Stimulated activated CD8-positive, alpha-beta memory T cell treated with anti-CD3 and anti-CD28 coated beads, Interleukin-2, amount 100 ng/mL, for 1 hour (primary cell): ENCODE measurements at regions not wholly inside any gene's neighbourhood (a gene's known extent, or its start where the extent isn't known, plus 50 kb on each side); places are given as distances from the start of the nearest gene placed in this dataset.

Experiments
- DNase-seq, 2 donors: peaks; one replicate each; pipeline ENCODE4 v3.0.0-alpha.2; 2020; ENCODE audit warnings: low read depth in 2 of 2

DNA sequence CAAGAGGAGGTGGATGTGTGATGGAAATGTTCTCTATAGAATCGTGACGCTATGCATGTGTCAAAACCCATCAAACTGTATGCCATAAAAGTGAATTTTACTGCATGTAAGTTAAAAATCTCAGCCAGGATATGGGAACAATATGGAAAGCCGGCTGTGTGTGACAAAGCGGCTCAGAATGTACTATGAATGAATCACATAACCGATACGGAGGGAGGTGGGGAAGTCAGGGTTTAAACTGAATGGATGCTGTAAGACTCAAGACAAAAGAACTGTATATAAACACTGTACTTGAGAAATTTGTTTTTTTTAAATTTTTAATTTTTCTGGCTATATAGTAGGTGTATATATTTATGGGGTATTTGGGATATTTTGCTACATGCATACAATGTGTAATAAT is 111.6 kb upstream of the PDE4B start:
- DNase-seq: no peak

DNA sequence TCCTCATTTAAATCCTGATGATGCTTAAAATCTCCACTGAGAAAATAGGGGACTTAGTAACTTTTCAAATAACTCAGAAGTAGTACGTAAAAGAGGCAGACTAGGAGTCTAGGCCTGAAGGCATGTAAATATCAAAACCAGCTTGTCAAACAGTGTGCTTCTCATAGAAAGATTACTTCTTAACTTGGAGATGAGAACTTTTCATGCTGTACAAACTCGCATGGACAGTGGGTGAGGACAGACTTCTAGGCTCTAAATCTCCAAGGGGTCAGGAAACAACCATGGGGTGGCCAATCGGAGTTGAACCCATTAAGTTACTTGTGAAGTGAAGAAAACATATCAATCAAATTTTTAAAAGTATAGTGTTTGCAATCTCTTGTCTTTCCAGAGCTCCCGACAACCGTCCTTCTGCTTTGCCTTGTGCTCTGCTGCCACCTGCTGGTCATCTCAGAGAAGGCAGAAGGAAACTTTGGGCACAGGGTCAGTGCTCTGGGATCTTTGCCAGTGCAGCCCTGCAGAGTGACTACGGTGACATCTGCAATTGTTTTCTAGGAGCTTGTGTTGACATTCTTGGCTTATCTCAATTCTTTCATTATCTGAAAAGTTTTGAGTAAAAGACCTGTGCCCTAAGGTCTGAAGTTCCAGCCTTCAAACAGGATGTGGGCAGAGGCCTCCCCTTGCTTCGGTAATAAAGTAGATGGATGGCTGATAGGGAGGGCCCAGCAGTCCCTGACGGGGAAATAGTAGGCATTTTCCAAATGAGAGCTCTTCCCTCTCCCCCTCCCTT is 105.1 kb upstream of the PDE4B start:
- peak; percentile 37 to 64 for DNase-seq

- DNase-seq: no peak
These were observed 104.5 kb upstream of the PDE4B start for GRCh38 chr1:65688215-65688566.

DNA sequence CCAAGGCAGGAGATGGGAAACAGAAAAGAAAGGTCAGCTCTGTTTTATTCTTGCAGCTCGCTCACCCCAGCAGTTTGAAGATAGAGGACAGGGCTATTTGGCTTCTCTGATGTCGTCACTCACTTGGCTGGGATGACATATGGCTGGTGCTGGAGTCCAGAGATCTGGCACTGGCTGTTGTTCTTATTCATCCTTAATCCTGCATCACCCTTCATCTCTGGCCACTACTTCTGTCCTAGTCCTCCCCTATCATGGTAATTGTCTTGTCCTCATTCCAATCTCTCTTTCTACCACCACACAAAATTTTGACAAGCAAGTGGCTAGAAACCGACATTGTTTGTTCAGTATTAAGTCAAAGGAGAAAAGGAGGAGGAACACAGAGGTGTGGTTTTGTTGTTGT is 103.8 kb upstream of the PDE4B start:
- DNase-seq: no peak

DNA sequence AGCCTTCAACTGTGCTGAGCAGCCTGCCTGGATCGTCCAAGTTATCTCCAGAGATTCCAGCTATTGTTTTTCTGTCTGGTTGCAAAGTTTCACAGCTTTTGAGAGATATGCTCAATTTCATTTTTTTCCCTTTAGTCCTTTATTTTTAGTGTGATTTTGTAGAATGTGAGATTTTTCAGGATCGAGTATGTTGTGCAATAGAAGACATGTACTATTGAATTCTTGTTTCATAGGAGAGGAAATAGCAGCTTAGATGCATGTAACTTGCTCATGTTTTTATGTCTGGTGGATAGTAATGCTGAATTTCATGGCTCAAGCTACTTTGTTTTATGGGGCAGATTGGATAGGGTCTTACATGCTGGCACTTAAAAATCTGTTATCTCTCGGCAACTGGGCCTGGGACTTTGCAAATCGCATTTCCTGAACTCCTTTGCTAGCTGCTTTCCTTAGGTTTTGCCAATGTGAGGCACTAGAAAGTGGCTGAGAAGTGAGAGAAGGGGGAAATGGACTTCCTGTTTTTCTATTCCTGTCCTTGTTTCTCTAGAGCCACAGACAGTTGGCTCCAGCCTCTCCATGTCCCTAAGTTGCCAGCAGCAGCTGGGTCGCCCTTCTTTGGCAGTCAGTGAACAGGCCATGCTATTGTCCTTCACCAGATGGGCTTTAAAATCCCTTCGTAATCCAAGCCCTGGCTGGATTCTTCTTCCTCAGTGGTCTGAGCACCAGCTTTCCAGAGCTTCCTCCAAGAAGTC is 101.4 kb upstream of the PDE4B start:
- no peak for DNase-seq

DNA sequence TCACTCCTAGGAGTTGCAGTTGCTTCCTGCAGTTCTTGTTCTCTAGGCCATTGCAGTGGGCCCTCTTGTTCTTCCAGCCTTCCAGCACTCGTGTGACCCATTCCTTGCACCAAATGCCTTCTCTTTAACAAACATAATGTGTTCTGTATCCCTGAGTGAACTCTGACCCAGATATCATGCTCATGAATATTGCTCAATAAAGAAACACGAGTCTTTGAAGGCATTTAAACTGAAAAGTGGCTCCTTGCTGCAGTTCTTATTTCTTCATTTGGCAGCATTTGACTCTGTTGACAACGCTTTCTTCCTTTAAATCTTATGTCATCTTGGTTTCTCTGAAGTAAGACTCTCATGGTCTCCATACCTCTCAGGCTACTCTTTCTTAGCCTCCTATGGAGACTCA is 100.7 kb upstream of the PDE4B start:
- no peak for DNase-seq

DNA sequence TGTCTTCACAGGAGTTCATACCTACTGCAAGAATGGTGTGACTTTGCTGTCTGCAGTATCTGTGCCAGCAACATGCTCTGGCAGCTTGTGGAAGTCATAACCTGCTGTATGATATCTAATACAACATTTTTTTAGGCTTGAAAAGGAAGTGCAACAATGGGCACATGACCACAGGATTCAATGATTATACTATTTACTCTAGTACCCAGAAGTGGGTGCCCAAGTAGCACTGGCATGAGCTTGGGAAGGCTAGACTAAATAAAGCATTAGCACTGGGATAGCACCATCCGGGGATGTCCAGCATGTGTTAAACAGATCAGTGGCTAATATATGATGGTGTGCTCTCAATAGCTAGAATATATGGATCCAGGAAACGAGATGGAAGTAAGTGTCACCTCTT is 98.6 kb upstream of the PDE4B start:
- no peak for DNase-seq

- DNase-seq: no peak
These were observed 97.8 kb upstream of the PDE4B start for GRCh38 chr1:65694933-65695332.

GRCh38 chr1:65698590-65698989 is 94.1 kb upstream of the PDE4B start:
- no peak for DNase-seq

- DNase-seq: no peak
These were observed 88.8 kb upstream of the PDE4B start for GRCh38 chr1:65703853-65704252.

DNA sequence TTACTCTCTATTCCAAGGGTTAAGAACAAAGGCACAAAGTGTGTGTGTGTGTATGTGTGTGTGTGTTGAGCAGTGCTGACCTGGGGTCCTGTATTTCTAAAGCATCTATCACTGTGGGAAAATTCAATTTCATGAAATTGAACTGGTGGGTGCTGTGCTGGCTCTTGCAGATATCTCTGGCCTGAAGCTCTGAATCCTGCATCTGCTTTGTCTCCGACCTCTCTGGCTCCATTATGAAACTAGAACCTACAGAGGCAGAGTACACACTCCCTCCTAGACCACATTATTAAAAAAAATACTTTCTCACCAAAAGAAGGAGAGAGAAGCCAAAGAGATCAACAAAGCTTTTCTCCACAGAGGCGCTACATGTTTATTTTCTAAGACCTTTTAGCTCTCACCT is 88.4 kb upstream of the PDE4B start:
- DNase-seq: no peak

DNA sequence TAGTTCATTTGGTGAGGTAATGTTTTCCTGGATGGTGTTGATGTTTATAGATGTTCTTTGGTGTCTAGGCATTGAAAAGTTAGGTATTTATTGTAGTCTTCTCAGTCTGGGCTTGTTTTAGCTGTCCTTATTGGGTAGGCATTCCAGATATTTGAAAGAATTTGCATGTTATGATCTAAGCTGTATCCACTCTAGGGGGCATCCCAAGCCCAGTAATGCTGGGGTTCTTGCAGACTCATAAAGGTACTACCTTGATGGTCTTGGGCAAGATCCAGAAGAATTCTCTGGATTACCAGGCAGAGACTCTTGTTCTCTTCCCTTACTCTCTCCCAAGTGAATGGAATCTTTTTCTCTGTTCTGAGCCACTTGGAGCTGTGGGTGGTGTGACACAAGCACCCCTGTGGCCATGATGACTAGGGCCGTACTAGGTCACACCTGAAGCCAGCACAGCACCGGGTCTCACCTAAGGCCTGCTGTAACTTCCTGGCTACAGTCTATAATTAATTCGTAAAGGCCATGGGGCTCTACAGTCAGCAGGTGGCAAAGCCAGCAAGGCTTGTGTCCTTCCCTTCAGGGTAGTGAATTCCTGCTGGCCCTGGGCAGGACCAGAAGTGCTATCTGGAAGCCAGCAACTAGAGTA is 74.8 kb upstream of the PDE4B start:
- no peak for DNase-seq

GRCh38 chr1:65719391-65719790 is 73.3 kb upstream of the PDE4B start:
- no peak for DNase-seq

GRCh38 chr1:65722461-65722860 is 70.2 kb upstream of the PDE4B start:
- DNase-seq: no peak

- no peak for DNase-seq
These were observed 68.5 kb upstream of the PDE4B start for GRCh38 chr1:65724151-65724550.

DNA sequence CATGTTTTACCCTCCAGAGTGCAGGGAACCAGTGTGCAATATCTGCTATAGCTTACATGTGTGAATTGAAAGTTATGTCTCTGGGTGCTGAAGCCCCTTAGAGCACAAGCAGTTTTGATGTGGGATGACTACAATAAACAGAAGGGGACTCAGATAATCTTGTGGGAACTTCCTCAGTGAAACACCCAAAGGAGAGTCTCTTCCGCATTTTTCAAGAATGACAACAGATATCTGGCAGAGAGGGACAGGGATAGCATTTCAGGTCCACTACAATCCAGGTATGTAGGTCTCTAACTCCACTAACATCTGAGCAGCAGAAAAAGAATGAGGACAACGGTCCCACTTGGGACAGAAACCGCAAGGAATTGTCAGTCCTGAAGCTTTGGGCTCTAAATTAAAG is 67.6 kb upstream of the PDE4B start:
- DNase-seq: no peak

DNA sequence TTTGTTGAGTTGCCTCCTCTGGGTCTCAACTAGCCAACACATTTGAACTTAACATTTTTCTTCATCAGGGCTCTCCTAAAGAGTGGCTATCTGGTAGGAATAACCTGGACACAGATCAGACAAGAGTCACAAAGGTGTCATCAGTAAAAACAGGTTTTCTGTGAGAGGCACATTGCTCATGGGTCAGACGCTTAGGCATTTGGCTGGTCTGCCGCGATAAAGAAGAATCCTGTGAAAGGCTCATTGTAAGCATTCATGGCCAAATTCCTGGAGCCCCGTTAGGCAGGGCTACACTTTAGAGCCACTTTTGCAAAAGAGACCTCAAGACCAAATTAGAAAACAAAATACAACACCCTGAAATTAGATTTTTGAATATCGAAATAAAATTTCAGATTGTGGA is 64.2 kb upstream of the PDE4B start:
- DNase-seq: no peak

DNA sequence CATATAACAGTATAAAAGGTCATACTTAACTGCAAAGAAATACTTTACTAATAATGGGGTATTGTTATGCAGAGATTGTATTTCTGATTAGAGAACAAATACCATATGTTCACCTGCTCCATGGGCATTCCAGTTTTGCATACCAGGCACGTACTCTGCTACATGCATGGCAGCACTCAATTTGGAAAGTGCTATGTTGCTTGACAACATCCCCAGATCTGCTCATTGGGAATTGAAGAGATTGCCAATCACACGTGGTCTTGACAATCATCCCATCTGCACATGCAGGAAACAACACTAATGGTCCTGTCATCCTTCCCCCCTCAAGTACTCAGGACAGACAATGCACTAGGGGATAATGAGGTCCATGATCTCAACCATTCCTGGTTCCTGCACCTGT is 63.4 kb upstream of the PDE4B start:
- no peak for DNase-seq

DNA sequence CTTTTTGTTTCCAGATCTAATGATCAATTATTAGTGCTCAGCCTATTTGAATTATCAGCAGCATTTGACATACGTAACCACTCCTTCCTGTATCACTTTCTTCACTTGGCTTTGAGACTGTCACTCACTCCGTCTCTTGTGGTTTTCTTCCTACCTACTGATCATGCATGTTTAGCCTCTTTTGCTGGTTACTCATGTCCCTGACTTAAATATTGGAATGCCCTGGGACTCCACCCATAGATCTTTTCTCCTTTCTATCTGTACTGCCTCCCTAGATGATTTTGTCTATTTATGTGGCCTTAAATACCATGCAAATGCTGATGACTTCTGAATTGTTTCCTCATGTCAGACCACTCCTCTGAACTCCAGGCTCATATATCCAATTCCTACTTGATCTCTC is 57.7 kb upstream of the PDE4B start:
- DNase-seq: no peak

DNA sequence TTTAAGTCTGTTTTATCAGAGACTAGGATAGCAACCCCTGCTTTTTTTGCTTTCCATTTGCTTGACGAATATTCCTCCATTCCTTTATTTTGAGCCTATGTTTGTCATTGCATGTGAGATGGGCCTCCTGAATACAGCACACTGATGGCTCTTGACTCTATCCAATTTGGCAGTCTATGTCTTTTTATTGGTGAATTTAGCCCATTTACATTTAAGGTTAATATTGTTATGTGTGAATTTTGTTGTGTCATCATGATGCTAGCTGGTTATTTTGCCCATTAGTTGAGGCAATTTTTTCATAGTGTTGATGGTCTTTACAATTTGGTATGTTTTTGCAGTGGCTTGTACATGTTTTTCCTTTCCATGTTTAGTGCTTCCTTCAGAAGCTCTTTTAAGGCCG is 50.7 kb upstream of the PDE4B start:
- DNase-seq: no peak
